CD4-positive, alpha-beta T cell treated with Interleukin-17A for 4 hours (primary cell): ENCODE measurements at regions not wholly inside any gene's neighbourhood (a gene's known extent, or its start where the extent isn't known, plus 50 kb on each side); places are given as distances from the start of the nearest gene placed in this dataset.
A peak's percentile ranks its signal among the peaks of the same experiment; 100 is the strongest.

Experiments used
- DNase-seq: peaks from one replicate; pipeline ENCODE4 v3.0.0-alpha.2; 2020; ENCODE audit warnings: mixed read lengths

GRCh38 chr2:134087371-134087921 lies 166.4 kb upstream of the MGAT5 start:
- DNase-seq, result no peak

- no peak for DNase-seq
These were observed 164.4 kb upstream of the MGAT5 start for GRCh38 chr2:134089454-134089853.

- DNase-seq, result no peak
These were observed 156.1 kb upstream of the MGAT5 start for GRCh38 chr2:134097740-134098139.

GRCh38 chr2:134098321-134098720 lies 155.6 kb upstream of the MGAT5 start:
- DNase-seq, result no peak

GRCh38 chr2:134099273-134099672 lies 154.6 kb upstream of the MGAT5 start:
- DNase-seq, result no peak

GRCh38 chr2:134103196-134103595 lies 150.7 kb upstream of the MGAT5 start:
- DNase-seq, result no peak

- DNase-seq, result peak; percentile 46
These were observed 149.1 kb upstream of the MGAT5 start for GRCh38 chr2:134104754-134105153.

- DNase-seq, result no peak
These were observed 146.5 kb upstream of the MGAT5 start for GRCh38 chr2:134107402-134107801.

- DNase-seq, result no peak
These were observed 145.8 kb upstream of the MGAT5 start for GRCh38 chr2:134108113-134108512.

GRCh38 chr2:134109246-134109645 lies 144.6 kb upstream of the MGAT5 start:
- no peak for DNase-seq

GRCh38 chr2:134109725-134110124 lies 144.1 kb upstream of the MGAT5 start:
- no peak for DNase-seq

- no peak for DNase-seq
These were observed 143.3 kb upstream of the MGAT5 start for GRCh38 chr2:134110532-134110931.

- no peak for DNase-seq
These were observed 136.2 kb upstream of the MGAT5 start for GRCh38 chr2:134117676-134118075.

GRCh38 chr2:134118279-134119116 lies 135.4 kb upstream of the MGAT5 start:
- DNase-seq, result peak; percentile 89

GRCh38 chr2:134119117-134119712 lies 134.7 kb upstream of the MGAT5 start:
- no peak for DNase-seq

- DNase-seq, result peak; percentile 87
These were observed 134.0 kb upstream of the MGAT5 start for GRCh38 chr2:134119713-134120405.

GRCh38 chr2:134120406-134120732 lies 133.5 kb upstream of the MGAT5 start:
- no peak for DNase-seq

GRCh38 chr2:134120733-134121630 lies 132.9 kb upstream of the MGAT5 start:
- DNase-seq, result peak; percentile 76

- DNase-seq, result peak; percentile 42
These were observed 131.3 kb upstream of the MGAT5 start for GRCh38 chr2:134122610-134123009.

GRCh38 chr2:134123332-134123731 lies 130.5 kb upstream of the MGAT5 start:
- DNase-seq, result no peak

- no peak for DNase-seq
These were observed 129.7 kb upstream of the MGAT5 start for GRCh38 chr2:134124047-134124753.

GRCh38 chr2:134127496-134127895 lies 126.4 kb upstream of the MGAT5 start:
- peak; percentile 76 for DNase-seq
